H1 (cell line): ENCODE measurements at regions not wholly inside any gene's neighbourhood (a gene's known extent, or its start where the extent isn't known, plus 50 kb on each side); places are given as distances from the start of the nearest gene placed in this dataset.

Source experiments
- CTCF ChIA-PET: fragments of 300-600 bp; sonication (Branson Sonifier 250); formaldehyde crosslinking; loops from one replicate; lab custom pipeline; 2021; ENCODE audit not compliant: partially characterized antibody; lab: Charles Lee
- POLR2A ChIA-PET: fragments of 300-600 bp; sonication (Branson Sonifier 250); formaldehyde crosslinking; loops from one replicate; lab custom pipeline; 2021; ENCODE audit warnings: inconsistent platforms; ENCODE audit not compliant: partially characterized antibody; lab: Charles Lee
- DNase-seq, 2 experiments: peaks; one replicate each; pipeline versions ENCODE4 v3.0.0 to v3.0.0-alpha.2; 2010 to 2022; ENCODE audit warnings: low spot score in 2 of 2, low read depth in 1 of 2, mixed read lengths in 1 of 2
- FAIRE-seq: peaks from 2 replicates; lab custom pipeline; 2011; peaks lifted over from hg19 to GRCh38; lab: Jason Lieb, UNC
- H2AFZ ChIP-seq: 2 replicates; pipeline ENCODE4 v1.8.1; 2012; ENCODE audit warnings: low read length, inconsistent platforms
- H2AK5ac ChIP-seq: 2 replicates; pipeline ENCODE4 v1.6.1; 2013; ENCODE audit warnings: low read depth, low read length
- H2BK120ac ChIP-seq: replicated peaks from 2 replicates; pipeline ENCODE3; 2013; ENCODE audit warnings: low read depth, low read length, inconsistent platforms
- H2BK12ac ChIP-seq: 2 replicates; pipeline ENCODE4 v1.6.1; 2013; ENCODE audit warnings: low read depth, low read length
- H2BK15ac ChIP-seq: 2 replicates; pipeline ENCODE4 v1.6.1; 2013; ENCODE audit warnings: low read length
- H2BK20ac ChIP-seq: 2 replicates; pipeline ENCODE4 v1.6.1; 2013; ENCODE audit warnings: low read length
- H2BK5ac ChIP-seq: 2 replicates; pipeline ENCODE4 v1.6.1; 2013; ENCODE audit warnings: low read depth, low read length
- H3K14ac ChIP-seq: 2 replicates; pipeline ENCODE4 v1.6.1; 2013; ENCODE audit warnings: inconsistent platforms; ENCODE audit not compliant: insufficient read length
- H3K18ac ChIP-seq: 2 replicates; pipeline ENCODE4 v1.6.1; 2013; ENCODE audit warnings: low read length; ENCODE audit errors: extremely low read depth
- H3K23ac ChIP-seq: 2 replicates; pipeline ENCODE4 v1.6.1; 2013; ENCODE audit warnings: inconsistent platforms; ENCODE audit not compliant: insufficient read length
- H3K23me2 ChIP-seq: 2 replicates; pipeline ENCODE4 v1.6.1; 2013; ENCODE audit warnings: low read depth, low read length
- H3K27ac ChIP-seq: 2 replicates; pipeline ENCODE4 v1.6.1; 2011; ENCODE audit warnings: low read depth, low read length, inconsistent platforms
- H3K27me3 ChIP-seq, 4 experiments: replicated peaks in 1 of 4; 1 replicate in 1 of 4; 2 replicates in 3 of 4; pipeline versions ENCODE4 v1.6.1 to v1.8.1; 2011 to 2013; ENCODE audit warnings: low read length in 3 of 4, mild to moderate bottlenecking in 3 of 4, inconsistent platforms in 2 of 4, mixed read lengths in 2 of 4, moderate library complexity in 1 of 4; ENCODE audit not compliant: control insufficient read depth in 3 of 4, insufficient read depth in 3 of 4; ENCODE audit errors: extremely low read depth in 1 of 4
- H3K36me3 ChIP-seq, 4 experiments: 2 replicates each; pipeline versions ENCODE4 v1.6.1 to v1.8.1; 2011 to 2013; ENCODE audit warnings: mild to moderate bottlenecking in 4 of 4, low read length in 3 of 4, moderate library complexity in 2 of 4, control low read depth in 1 of 4, inconsistent platforms in 1 of 4; ENCODE audit not compliant: insufficient read depth in 4 of 4, control insufficient read depth in 2 of 4
- H3K4ac ChIP-seq: replicated peaks from 2 replicates; pipeline ENCODE3; 2013; ENCODE audit warnings: low read length, low read depth, mixed read lengths, inconsistent platforms; ENCODE audit not compliant: insufficient read length
- H3K4me1 ChIP-seq, 4 experiments: replicated peaks in 1 of 4; 1 replicate in 1 of 4; 2 replicates in 3 of 4; pipeline versions ENCODE4 v1.6.1 to v1.8.1; 2011 to 2013; ENCODE audit warnings: low read length in 3 of 4, inconsistent platforms in 2 of 4, mixed read lengths in 1 of 4; ENCODE audit not compliant: insufficient read depth in 4 of 4, control insufficient read depth in 3 of 4
- H3K4me2 ChIP-seq, 2 experiments: 2 replicates each; pipeline versions ENCODE4 v1.6.1 to v1.8.1; 2011 to 2013; ENCODE audit warnings: low read depth in 2 of 2, low read length in 2 of 2, control low read depth in 1 of 2, inconsistent platforms in 1 of 2, mild to moderate bottlenecking in 1 of 2; ENCODE audit not compliant: insufficient read depth in 1 of 2
- H3K4me3 ChIP-seq, 4 experiments: fragments of 200-600, 300-600 bp in 1 of 4; sonication (generic), shearing (Covaris generic), sonication (Bioruptor Twin) in 1 of 4; 2 replicates each; pipeline versions ENCODE4 v1.5.1 to v1.8.1; 2011 to 2016; ENCODE audit warnings: low read length in 4 of 4, low read depth in 3 of 4, control low read depth in 2 of 4, inconsistent platforms in 2 of 4, mild to moderate bottlenecking in 2 of 4, mixed read lengths in 1 of 4, moderate library complexity in 1 of 4; ENCODE audit not compliant: insufficient read depth in 2 of 4; ENCODE audit errors: extremely low read depth in 1 of 4
- H3K56ac ChIP-seq: replicated peaks from 2 replicates; pipeline ENCODE3; 2013; ENCODE audit warnings: low read depth, mild to moderate bottlenecking, mixed read lengths, low read length, inconsistent platforms; ENCODE audit not compliant: insufficient read length
- H3K79me1 ChIP-seq: 2 replicates; pipeline ENCODE4 v1.6.1; 2013; ENCODE audit warnings: low read depth, low read length, control low read depth
- H3K79me2 ChIP-seq, 2 experiments: 2 replicates each; pipeline versions ENCODE4 v1.6.1 to v1.8.1; 2012 to 2013; ENCODE audit warnings: low read length in 2 of 2, mild to moderate bottlenecking in 2 of 2, inconsistent platforms in 1 of 2; ENCODE audit not compliant: insufficient read depth in 2 of 2, control insufficient read depth in 1 of 2
- H3K9ac ChIP-seq, 4 experiments: replicated peaks in 1 of 4; 1 replicate in 1 of 4; 2 replicates in 3 of 4; pipeline versions ENCODE4 v1.6.1 to v1.8.1; 2011 to 2013; ENCODE audit warnings: low read depth in 3 of 4, low read length in 3 of 4, control low read depth in 2 of 4, mild to moderate bottlenecking in 2 of 4, moderate library complexity in 2 of 4, inconsistent platforms in 1 of 4; ENCODE audit errors: extremely low read depth in 1 of 4
- H3K9me3 ChIP-seq, 2 experiments: 2 replicates each; pipeline versions ENCODE4 v1.6.1 to v1.8.1; 2012 to 2013; ENCODE audit warnings: mild to moderate bottlenecking in 2 of 2, moderate library complexity in 2 of 2, control low read depth in 1 of 2, inconsistent platforms in 1 of 2, low read depth in 1 of 2, low read length in 1 of 2, mixed read lengths in 1 of 2; ENCODE audit not compliant: insufficient read depth in 2 of 2
- H4K20me1 ChIP-seq, 2 experiments: replicated peaks in 1 of 2; 2 replicates each; pipeline versions ENCODE3 to v1.8.1; 2011 to 2013; ENCODE audit warnings: inconsistent platforms in 2 of 2, low read length in 2 of 2, mild to moderate bottlenecking in 1 of 2; ENCODE audit not compliant: insufficient read depth in 2 of 2, control insufficient read depth in 1 of 2
- H4K5ac ChIP-seq: 2 replicates; pipeline ENCODE4 v1.6.1; 2013; ENCODE audit warnings: low read length, low read depth, mixed read lengths, inconsistent platforms; ENCODE audit not compliant: insufficient read length
- H4K8ac ChIP-seq: 2 replicates; pipeline ENCODE4 v1.8.0; 2013; ENCODE audit warnings: mild to moderate bottlenecking, moderate library complexity, low read length, inconsistent platforms; ENCODE audit not compliant: insufficient read depth; ENCODE audit errors: extremely low read depth
- H4K91ac ChIP-seq: replicated peaks from 2 replicates; pipeline ENCODE3; 2013; ENCODE audit warnings: low read length, mixed read lengths, inconsistent platforms; ENCODE audit not compliant: insufficient read length
- BCL11A ChIP-seq, 2 experiments: IDR thresholded peaks; one replicate each; pipeline ENCODE4 v1.6.1; 2011; ENCODE audit warnings: low read depth in 2 of 2, low read length in 2 of 2, mild to moderate bottlenecking in 2 of 2
- TAF1 ChIP-seq: IDR thresholded peaks from 2 replicates; pipeline ENCODE4 v1.6.1; 2011; ENCODE audit warnings: mild to moderate bottlenecking, low read depth, low read length
- WGBS, 2 experiments: shearing (Covaris generic) in 1 of 2; methylation state at CpG; one replicate each; pipeline versions ENCODE4 v1.1.6 to v1.1.7; 2013 to 2015; ENCODE audit warnings: low lambda C conversion rate in 2 of 2, mixed read lengths in 2 of 2, inconsistent platforms in 1 of 2, low coverage in 1 of 2, missing lambda C conversion rate in 1 of 2; ENCODE audit not compliant: insufficient replicate concordance in 2 of 2, insufficient coverage in 1 of 2, insufficient read length in 1 of 2; ENCODE audit errors: extremely low coverage in 1 of 2, missing lambda C conversion rate in 1 of 2; 5-methylcytosine and 5-hydroxymethylcytosine counted together

- H3K4me3 ChIP-seq, result no peak overlapping the region
- H2BK120ac ChIP-seq, result no peak overlapping the region
- no peaks in the 10 kb centered on the region for H3K79me2 ChIP-seq
- ChIA-PET POLR2A (interaction anchor here (1.3 kb wide), 1 partner anchor 8 kb away, joined by 4 read pairs; no protein-coding TSS in a partner anchor), CTCF (no interaction called here)
- no peak overlapping the region for H2BK5ac ChIP-seq
- no peak overlapping the region for H3K56ac ChIP-seq
- H2BK15ac ChIP-seq, result no peak overlapping the region
- H3K4ac ChIP-seq, result no peak overlapping the region
- no peak overlapping the region for H2BK20ac ChIP-seq
- H4K5ac ChIP-seq, result no peak overlapping the region
- TF ChIP-seq BCL11A (IDR thresholded peaks at IDR 0.05; ENCODE audit: low read depth in 2 of 2, low read length in 2 of 2), result no peak
- TF ChIP-seq TAF1, result no peak
- H3K27me3 ChIP-seq, result no peaks in the 10 kb centered on the region
- no peaks in the 10 kb centered on the region for H3K9me3 ChIP-seq
- DNase-seq, result no peak
- H3K23ac ChIP-seq, result no peak overlapping the region
- H4K8ac ChIP-seq, result no peak overlapping the region
- no peak overlapping the region for H3K4me2 ChIP-seq
- no peaks in the 10 kb centered on the region; a peak in 1 of 7 replicates for H3K4me1 ChIP-seq
- no peaks in the 10 kb centered on the region for H3K36me3 ChIP-seq
- H2AFZ ChIP-seq, result no peak overlapping the region
- H4K91ac ChIP-seq, result no peak overlapping the region
- H3K23me2 ChIP-seq, result no peaks in the 10 kb centered on the region
- H4K20me1 ChIP-seq, result no peaks in the 10 kb centered on the region
- H2BK12ac ChIP-seq, result no peak overlapping the region
- 91% methylated on average over 27 of the region's 27 CpGs; no CpG with 5 or more reads in 1 of the 2 experiments for WGBS, 2 experiments
- H2AK5ac ChIP-seq, result no peak overlapping the region
- H3K14ac ChIP-seq, result no peak overlapping the region
- no peaks in the 10 kb centered on the region for H3K79me1 ChIP-seq
- H3K27ac ChIP-seq, result no peak overlapping the region
- H3K18ac ChIP-seq, result no peak overlapping the region
- H3K9ac ChIP-seq, result no peak overlapping the region; a peak in 1 of 7 replicates
- FAIRE-seq, result no peak
These were observed 83.0 kb upstream of the CTDP1 start for GRCh38 chr18:79596446-79597175.
